Ishikawa (cell line): ENCODE measurements at regions not wholly inside any gene's neighbourhood (a gene's known extent, or its start where the extent isn't known, plus 50 kb on each side); places are given as distances from the start of the nearest gene placed in this dataset.

Source experiments
- CEBPB ChIP-seq: IDR thresholded peaks from 2 replicates; pipeline ENCODE4 v1.6.1; 2012
- EGR1 ChIP-seq: IDR thresholded peaks from 2 replicates; pipeline ENCODE4 v1.6.1; 2012
- EP300 ChIP-seq: IDR thresholded peaks from 2 replicates; pipeline ENCODE4 v1.6.1; 2012; ENCODE audit warnings: borderline replicate concordance
- FOXM1 ChIP-seq: IDR thresholded peaks from 2 replicates; pipeline ENCODE4 v1.6.1; 2012; ENCODE audit warnings: low read depth, borderline replicate concordance
- RAD21 ChIP-seq: IDR thresholded peaks from 2 replicates; pipeline ENCODE4 v1.6.1; 2012; ENCODE audit warnings: low read depth
- TCF12 ChIP-seq: IDR thresholded peaks from 2 replicates; pipeline ENCODE4 v1.6.1; 2012; ENCODE audit warnings: low read depth
- TEAD4 ChIP-seq: IDR thresholded peaks from 2 replicates; pipeline ENCODE4 v1.6.1; 2012
- YY1 ChIP-seq: IDR thresholded peaks from 2 replicates; pipeline ENCODE4 v1.6.1; 2012; ENCODE audit warnings: low read depth
- TF ChIP-seq, protein P1 (sequence below): IDR thresholded peaks from 2 replicates; pipeline ENCODE4 v1.6.1; 2012; ENCODE audit warnings: low read depth, mild to moderate bottlenecking
- TF ChIP-seq, protein P2 (sequence below): IDR thresholded peaks from 2 replicates; pipeline ENCODE4 v1.6.1; 2012
- TF ChIP-seq, protein P3 (sequence below): IDR thresholded peaks from 2 replicates; pipeline ENCODE4 v1.6.1; 2012

DNA sequence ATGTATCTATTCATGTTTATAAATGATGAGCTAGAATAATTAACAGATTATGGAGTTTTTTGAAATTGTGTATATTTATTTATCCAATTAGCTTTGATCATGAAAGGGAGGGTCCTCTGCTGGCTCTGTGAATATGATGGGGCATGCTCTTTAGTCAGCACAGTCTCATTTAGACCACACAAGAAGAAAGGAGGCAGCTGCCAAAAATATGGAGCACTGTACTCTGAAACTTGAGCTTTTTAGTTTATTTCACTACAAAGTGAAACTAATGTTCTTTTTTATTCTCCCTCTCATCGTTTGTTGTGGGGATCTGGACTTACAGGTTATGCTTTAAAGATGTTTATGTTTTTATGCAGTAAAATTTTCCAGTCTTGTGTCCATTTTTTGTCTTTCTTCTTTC is 266.9 kb upstream of the GULP1 start:
- TF ChIP-seq, protein P1, sequence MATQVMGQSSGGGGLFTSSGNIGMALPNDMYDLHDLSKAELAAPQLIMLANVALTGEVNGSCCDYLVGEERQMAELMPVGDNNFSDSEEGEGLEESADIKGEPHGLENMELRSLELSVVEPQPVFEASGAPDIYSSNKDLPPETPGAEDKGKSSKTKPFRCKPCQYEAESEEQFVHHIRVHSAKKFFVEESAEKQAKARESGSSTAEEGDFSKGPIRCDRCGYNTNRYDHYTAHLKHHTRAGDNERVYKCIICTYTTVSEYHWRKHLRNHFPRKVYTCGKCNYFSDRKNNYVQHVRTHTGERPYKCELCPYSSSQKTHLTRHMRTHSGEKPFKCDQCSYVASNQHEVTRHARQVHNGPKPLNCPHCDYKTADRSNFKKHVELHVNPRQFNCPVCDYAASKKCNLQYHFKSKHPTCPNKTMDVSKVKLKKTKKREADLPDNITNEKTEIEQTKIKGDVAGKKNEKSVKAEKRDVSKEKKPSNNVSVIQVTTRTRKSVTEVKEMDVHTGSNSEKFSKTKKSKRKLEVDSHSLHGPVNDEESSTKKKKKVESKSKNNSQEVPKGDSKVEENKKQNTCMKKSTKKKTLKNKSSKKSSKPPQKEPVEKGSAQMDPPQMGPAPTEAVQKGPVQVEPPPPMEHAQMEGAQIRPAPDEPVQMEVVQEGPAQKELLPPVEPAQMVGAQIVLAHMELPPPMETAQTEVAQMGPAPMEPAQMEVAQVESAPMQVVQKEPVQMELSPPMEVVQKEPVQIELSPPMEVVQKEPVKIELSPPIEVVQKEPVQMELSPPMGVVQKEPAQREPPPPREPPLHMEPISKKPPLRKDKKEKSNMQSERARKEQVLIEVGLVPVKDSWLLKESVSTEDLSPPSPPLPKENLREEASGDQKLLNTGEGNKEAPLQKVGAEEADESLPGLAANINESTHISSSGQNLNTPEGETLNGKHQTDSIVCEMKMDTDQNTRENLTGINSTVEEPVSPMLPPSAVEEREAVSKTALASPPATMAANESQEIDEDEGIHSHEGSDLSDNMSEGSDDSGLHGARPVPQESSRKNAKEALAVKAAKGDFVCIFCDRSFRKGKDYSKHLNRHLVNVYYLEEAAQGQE, result no peak
- TF ChIP-seq FOXM1 (no peak), EP300 (no peak), TEAD4 (no peak), YY1 (no peak), TCF12 (no peak), RAD21 (no peak), CEBPB (no peak), EGR1 (no peak)
- TF ChIP-seq, protein P2, sequence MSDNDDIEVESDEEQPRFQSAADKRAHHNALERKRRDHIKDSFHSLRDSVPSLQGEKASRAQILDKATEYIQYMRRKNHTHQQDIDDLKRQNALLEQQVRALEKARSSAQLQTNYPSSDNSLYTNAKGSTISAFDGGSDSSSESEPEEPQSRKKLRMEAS, result no peak
- TF ChIP-seq, protein P3, sequence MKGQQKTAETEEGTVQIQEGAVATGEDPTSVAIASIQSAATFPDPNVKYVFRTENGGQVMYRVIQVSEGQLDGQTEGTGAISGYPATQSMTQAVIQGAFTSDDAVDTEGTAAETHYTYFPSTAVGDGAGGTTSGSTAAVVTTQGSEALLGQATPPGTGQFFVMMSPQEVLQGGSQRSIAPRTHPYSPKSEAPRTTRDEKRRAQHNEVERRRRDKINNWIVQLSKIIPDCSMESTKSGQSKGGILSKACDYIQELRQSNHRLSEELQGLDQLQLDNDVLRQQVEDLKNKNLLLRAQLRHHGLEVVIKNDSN, result no peak
